Fibroblast of mammary gland (primary cell): ENCODE measurements at regions not wholly inside any gene's neighbourhood (a gene's known extent, or its start where the extent isn't known, plus 50 kb on each side); places are given as distances from the start of the nearest gene placed in this dataset.

Experiments
- DNase-seq: peaks from one replicate; pipeline ENCODE4 v3.0.0-alpha.2; 2010; ENCODE audit warnings: low read depth
- H3K4me3 ChIP-seq: 2 replicates; pipeline ENCODE4 v1.5.1; 2011; ENCODE audit warnings: low read depth, mild to moderate bottlenecking, low read length, moderate library complexity; ENCODE audit not compliant: control insufficient read depth
- TF ChIP-seq, protein P1 (sequence below): conservative IDR thresholded peaks from 2 replicates; pipeline ENCODE4 v1.5.1; 2011; ENCODE audit warnings: low read depth, low read length, inconsistent platforms; ENCODE audit not compliant: control insufficient read depth, insufficient read depth

DNA sequence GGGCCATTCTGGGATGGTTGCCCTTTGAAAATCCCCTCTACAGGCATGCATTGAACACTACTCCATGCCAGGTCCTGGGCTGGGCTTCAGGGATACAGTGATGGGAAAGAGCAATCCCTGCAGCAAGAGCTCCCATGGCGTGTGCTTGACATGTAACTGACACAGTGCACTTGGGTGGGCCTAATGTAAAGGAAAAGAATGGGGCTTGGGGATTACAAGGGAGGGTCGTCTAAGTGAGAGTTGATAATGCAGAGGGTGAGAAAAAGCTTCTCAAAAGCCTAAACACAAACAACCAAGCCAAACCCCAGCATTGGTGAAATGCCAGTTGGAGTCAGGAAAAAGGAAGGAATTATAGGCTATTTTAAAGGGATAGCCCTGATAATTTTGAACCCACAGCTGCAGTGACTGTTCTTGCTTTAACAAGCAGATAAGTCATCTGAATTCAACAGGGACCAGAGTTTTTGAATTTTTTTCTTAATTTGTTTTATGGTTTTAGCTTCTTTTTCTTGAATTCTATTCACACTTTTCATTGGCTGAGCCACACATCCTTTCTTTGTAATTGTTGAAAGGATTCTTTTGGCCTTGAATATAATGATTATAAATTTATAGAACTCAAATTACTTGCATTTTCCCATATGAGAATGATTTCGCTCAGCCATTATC is 308.7 kb downstream of the LPIN1 start:
- DNase-seq, result no peak
- TF ChIP-seq, protein P1, sequence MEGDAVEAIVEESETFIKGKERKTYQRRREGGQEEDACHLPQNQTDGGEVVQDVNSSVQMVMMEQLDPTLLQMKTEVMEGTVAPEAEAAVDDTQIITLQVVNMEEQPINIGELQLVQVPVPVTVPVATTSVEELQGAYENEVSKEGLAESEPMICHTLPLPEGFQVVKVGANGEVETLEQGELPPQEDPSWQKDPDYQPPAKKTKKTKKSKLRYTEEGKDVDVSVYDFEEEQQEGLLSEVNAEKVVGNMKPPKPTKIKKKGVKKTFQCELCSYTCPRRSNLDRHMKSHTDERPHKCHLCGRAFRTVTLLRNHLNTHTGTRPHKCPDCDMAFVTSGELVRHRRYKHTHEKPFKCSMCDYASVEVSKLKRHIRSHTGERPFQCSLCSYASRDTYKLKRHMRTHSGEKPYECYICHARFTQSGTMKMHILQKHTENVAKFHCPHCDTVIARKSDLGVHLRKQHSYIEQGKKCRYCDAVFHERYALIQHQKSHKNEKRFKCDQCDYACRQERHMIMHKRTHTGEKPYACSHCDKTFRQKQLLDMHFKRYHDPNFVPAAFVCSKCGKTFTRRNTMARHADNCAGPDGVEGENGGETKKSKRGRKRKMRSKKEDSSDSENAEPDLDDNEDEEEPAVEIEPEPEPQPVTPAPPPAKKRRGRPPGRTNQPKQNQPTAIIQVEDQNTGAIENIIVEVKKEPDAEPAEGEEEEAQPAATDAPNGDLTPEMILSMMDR, result no peak
- H3K4me3 ChIP-seq, result no peak overlapping the region

DNA sequence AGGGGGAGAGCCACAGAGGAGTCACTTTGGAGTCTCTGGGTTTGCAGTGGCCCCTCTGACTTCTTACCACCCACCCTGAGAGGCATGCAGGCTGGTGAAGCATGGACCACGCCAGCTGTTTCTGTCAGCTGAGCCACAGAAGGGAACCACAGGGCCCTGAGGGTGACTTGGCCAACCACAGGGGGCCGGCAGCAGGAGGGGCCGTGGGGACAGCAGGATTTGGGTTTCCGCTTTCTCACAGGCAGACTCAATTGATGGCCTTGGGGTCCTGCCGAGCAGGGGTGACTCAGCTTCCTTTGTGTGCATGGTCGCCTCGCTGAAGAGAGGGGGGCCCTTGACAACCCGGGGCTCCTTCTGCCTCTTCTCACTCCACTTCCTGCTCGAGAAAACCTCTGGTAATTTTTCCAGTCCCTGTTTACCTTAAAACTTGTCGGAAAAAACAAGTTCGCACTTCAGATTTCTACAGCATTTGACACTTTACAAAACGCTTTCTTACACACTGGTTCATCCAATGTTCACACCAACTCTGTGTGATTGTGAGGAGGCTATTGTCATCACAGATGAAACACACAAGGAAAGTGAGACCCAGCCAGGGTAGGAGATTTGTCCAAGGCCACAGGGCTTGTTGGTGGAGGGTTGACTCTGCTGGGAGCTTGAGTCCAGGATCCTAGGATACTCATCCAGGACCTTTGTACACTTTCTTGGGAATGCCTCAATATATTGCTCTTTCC is 311.2 kb downstream of the LPIN1 start:
- no peak for DNase-seq
- TF ChIP-seq, protein P1, result no peak
- H3K4me3 ChIP-seq, result no peak overlapping the region

DNA sequence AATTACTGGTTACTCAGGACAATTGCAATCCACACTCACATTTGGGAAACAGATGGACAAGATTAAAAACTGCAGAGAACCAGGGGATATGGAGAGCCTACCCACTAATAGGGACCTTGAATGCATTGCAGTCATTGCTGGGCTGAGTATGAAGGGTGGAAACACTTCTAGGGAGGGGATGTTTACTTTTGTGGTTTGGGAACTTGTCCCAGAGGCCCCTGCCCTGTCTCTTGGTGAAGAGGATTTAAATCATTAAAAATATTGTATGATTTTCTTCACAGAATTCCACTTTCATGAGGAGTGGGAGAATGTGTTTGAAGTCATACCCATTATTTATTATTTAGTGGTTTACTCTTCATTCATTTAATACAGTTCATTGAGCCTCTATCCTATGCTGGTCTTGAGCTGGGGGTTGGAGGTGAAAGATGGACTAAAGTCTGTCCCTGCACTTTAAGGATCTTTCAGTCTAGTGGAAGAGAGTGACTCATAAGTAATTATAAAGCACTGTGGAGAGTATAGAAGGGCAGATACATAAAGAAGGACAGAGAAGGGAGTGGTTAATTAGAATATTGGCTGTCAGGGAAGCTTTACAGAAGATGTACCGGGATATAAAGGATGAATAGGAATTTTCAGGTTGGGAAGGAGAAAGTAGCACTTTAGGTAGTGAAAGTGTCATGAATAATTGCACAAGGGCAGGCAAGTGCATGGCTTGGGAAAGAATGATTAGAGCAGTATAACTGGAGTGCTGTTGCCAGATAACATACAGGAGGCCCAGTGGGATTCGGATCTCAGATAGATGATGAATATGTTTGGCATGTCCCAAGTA is 313.4 kb downstream of the LPIN1 start:
- H3K4me3 ChIP-seq, result no peak overlapping the region
- TF ChIP-seq, protein P1, result no peak
- DNase-seq, result no peak

DNA sequence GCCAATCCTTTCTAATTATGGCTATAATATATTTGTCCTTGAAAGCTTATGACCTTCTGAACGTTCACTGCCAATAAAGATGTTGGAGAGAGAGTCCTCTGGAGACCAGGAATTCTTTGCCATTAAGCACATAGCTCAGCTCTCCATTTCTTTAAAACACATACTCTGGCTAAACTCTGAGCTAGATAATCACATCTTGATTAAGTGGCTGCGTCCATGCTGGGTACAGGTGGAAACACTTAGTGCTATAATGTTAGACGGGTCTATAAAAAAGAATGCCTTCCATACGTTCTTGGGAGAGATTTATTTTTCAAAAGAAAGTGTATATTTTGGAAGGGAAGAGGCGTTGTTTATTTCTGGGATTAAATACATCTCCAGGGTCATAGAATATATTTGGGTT is 314.5 kb downstream of the LPIN1 start:
- H3K4me3 ChIP-seq, result no peak overlapping the region
- no peak for DNase-seq
- TF ChIP-seq, protein P1, result no peak

DNA sequence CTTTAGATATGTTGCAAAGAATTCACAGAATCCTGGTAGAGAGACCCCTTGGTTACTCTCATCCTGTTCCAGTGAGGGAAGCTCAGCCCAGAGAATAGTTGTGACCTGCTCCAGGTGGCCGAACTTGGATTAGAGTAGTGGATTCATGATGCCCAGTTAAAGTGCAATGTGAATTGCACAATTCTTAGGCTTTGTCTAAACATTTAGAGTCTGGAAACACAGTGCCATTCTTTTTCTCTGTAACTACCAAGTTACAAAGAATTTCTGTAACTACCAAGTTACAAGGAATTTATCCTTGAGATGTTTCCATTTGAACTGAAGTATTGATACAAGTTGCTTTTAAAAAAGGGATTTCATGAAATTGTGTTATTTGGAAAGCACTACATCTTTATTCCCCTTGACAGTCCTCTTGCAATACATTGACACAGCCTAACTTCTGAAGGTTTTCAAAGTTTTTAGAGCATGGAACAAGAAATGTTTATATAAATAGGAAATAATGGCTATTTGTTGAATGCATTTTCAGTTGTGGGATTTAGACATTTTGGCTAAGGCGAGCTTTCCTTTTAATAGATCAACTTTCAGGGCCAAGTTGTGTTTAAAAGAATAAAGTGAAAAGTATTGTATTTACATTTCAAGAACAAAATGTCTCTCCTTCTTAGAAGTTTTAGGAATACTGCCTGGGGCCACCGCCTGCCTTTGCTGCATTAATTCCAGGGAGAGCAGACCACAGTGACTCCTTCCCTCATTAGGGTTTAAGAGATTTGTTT is 315.0 kb downstream of the LPIN1 start:
- H3K4me3 ChIP-seq, result no peak overlapping the region
- TF ChIP-seq, protein P1, result no peak
- no peak for DNase-seq

DNA sequence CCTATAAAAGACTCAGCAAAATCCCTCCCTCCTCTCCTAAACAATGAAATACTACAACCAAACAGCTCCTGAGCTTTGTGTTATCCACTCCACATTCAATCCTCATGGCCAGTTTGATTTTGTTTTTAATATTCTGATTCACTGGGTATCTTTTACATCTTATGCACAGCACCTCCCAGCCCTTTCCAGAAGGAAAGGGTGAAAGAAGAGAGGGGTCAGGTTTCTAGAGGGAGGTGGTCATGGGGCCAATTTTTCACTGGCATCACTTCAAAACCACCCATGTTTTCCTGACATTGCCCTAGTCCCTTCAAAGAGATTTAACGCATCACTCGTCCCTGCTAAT is 315.6 kb downstream of the LPIN1 start:
- TF ChIP-seq, protein P1, result no peak
- no peak overlapping the region for H3K4me3 ChIP-seq
- no peak for DNase-seq
